Neural cell (in vitro differentiated cells): ENCODE measurements at regions not wholly inside any gene's neighbourhood (a gene's known extent, or its start where the extent isn't known, plus 50 kb on each side); places are given as distances from the start of the nearest gene placed in this dataset.

ENCODE experiments used
- H2AFZ ChIP-seq: fragments of 200-600, 300-800 bp; sonication (generic), shearing (Covaris generic); 2 replicates; pipeline ENCODE4 v1.6.0; 2014; ENCODE audit warnings: low read depth, mild to moderate bottlenecking, antibody characterized with exemption, low read length, moderate library complexity
- H3F3A ChIP-seq: fragments of 200-600 bp; shearing (Covaris generic); 2 replicates; pipeline ENCODE4 v1.6.1; 2016; ENCODE audit warnings: mild to moderate bottlenecking, moderate library complexity, mixed read lengths, antibody characterized with exemption, low read length; ENCODE audit not compliant: insufficient read depth, poor library complexity, severe bottlenecking
- H3K27ac ChIP-seq: fragments of 200-600, 300-800 bp; sonication (generic), shearing (Covaris generic); 2 replicates; pipeline ENCODE4 v1.5.1; 2014; ENCODE audit warnings: mild to moderate bottlenecking, low read length, moderate library complexity
- H3K27me3 ChIP-seq: fragments of 300-800, 200-600 bp; sonication (generic), shearing (Covaris generic); 2 replicates; pipeline ENCODE4 v1.6.0; 2014; ENCODE audit warnings: mild to moderate bottlenecking, low read depth, low read length, moderate library complexity; ENCODE audit not compliant: insufficient read depth
- H3K36me3 ChIP-seq: fragments of 300-800, 200-600 bp; sonication (generic), shearing (Covaris generic); 2 replicates; pipeline ENCODE4 v1.5.1; 2014; ENCODE audit warnings: mild to moderate bottlenecking, antibody characterized with exemption, low read length, moderate library complexity; ENCODE audit not compliant: insufficient read depth
- H3K4me2 ChIP-seq: fragments of 300-800, 200-600 bp; sonication (generic), shearing (Covaris generic); 2 replicates; pipeline ENCODE4 v1.6.0; 2014; ENCODE audit warnings: mild to moderate bottlenecking, low read length
- H3K4me3 ChIP-seq: fragments of 300-800, 200-600 bp; sonication (generic), shearing (Covaris generic); 2 replicates; pipeline ENCODE4 v1.5.1; 2014; ENCODE audit warnings: mild to moderate bottlenecking, low read length, moderate library complexity
- H3K79me2 ChIP-seq: fragments of 200-600 bp; shearing (Covaris generic); replicated peaks from 2 replicates; pipeline ENCODE4 v1.6.0; 2014; ENCODE audit warnings: mild to moderate bottlenecking, low read length, moderate library complexity; ENCODE audit not compliant: insufficient read depth
- H3K9ac ChIP-seq: fragments of 300-800, 200-600 bp; sonication (generic), shearing (Covaris generic); 2 replicates; pipeline ENCODE4 v1.6.1; 2016; ENCODE audit warnings: mild to moderate bottlenecking, low read length, mixed read lengths
- H3K9me2 ChIP-seq: fragments of 200-600 bp; shearing (Covaris generic); 2 replicates; pipeline ENCODE4 v1.6.1; 2016; ENCODE audit warnings: mild to moderate bottlenecking, low read length, mixed read lengths; ENCODE audit not compliant: insufficient read depth
- H3K9me3 ChIP-seq: fragments of 200-600, 300-800 bp; sonication (generic), shearing (Covaris generic); 2 replicates; pipeline ENCODE4 v1.6.1; 2016; ENCODE audit warnings: mild to moderate bottlenecking, mixed run types, low read length, moderate library complexity, mixed read lengths
- H4K20me1 ChIP-seq: fragments of 200-600 bp; shearing (Covaris generic); 2 replicates; pipeline ENCODE4 v1.6.1; 2016; ENCODE audit warnings: mild to moderate bottlenecking, mixed run types; ENCODE audit not compliant: insufficient read depth
- CTCF ChIP-seq: fragments of 450-650 bp; IDR thresholded peaks from 2 replicates; pipeline ENCODE4 v1.5.1; 2014; ENCODE audit warnings: antibody characterized with exemption, mild to moderate bottlenecking, moderate library complexity; ENCODE audit not compliant: poor library complexity, severe bottlenecking
- EP300 ChIP-seq: fragments of 450-650 bp; conservative IDR thresholded peaks from 2 replicates; pipeline ENCODE4 v1.6.1; 2014; ENCODE audit warnings: antibody characterized with exemption, mild to moderate bottlenecking, moderate library complexity; ENCODE audit not compliant: poor library complexity, severe bottlenecking
- EZH2 ChIP-seq: fragments of 200-600, 300-800 bp; shearing (Covaris generic), sonication (generic); IDR thresholded peaks from 2 replicates; pipeline ENCODE4 v1.6.1; 2014; ENCODE audit warnings: antibody characterized with exemption, low read length, borderline replicate concordance, mild to moderate bottlenecking; ENCODE audit not compliant: insufficient read depth, poor library complexity, severe bottlenecking
- MXI1 ChIP-seq: fragments of 450-650 bp; conservative IDR thresholded peaks from 2 replicates; pipeline ENCODE4 v1.6.1; 2014; ENCODE audit warnings: antibody characterized with exemption, mild to moderate bottlenecking; ENCODE audit not compliant: poor library complexity, severe bottlenecking
- POLR2AphosphoS5 ChIP-seq: IDR thresholded peaks from 2 replicates; pipeline ENCODE4 v1.6.1; 2012
- RAD21 ChIP-seq: fragments of 450-650 bp; conservative IDR thresholded peaks from 2 replicates; pipeline ENCODE4 v1.6.1; 2014; ENCODE audit warnings: antibody characterized with exemption, mild to moderate bottlenecking, moderate library complexity
- SMC3 ChIP-seq: fragments of 450-650 bp; conservative IDR thresholded peaks from 2 replicates; pipeline ENCODE4 v1.6.1; 2014; ENCODE audit warnings: antibody characterized with exemption, mild to moderate bottlenecking, moderate library complexity; ENCODE audit not compliant: poor library complexity
- TAF1 ChIP-seq: IDR thresholded peaks from 2 replicates; pipeline ENCODE4 v1.6.1; 2012; ENCODE audit warnings: low read depth
- TF ChIP-seq, protein P1 (sequence below): IDR thresholded peaks from 2 replicates; pipeline ENCODE4 v1.6.1; 2012; ENCODE audit warnings: borderline replicate concordance

GRCh38 chr1:82511441-82511840 lies 710.7 kb downstream of the ADGRL2 start:
- no peaks in the 10 kb centered on the region for H3F3A ChIP-seq
- no peaks in the 10 kb centered on the region for H3K36me3 ChIP-seq
- no peak overlapping the region for H2AFZ ChIP-seq
- H3K4me2 ChIP-seq = no peak overlapping the region
- H3K9me3 ChIP-seq = no peaks in the 10 kb centered on the region
- no peaks in the 10 kb centered on the region for H3K79me2 ChIP-seq
- no peak overlapping the region for H3K4me3 ChIP-seq
- no peaks in the 10 kb centered on the region for H3K9me2 ChIP-seq
- H3K9ac ChIP-seq = no peak overlapping the region
- H3K27ac ChIP-seq = no peak overlapping the region
- H3K27me3 ChIP-seq = no peaks in the 10 kb centered on the region
- H4K20me1 ChIP-seq = no peaks in the 10 kb centered on the region
- TF ChIP-seq EZH2 = no peak
- TF ChIP-seq SMC3 = no peak
- no peak for TF ChIP-seq POLR2AphosphoS5
- TF ChIP-seq TAF1 = no peak
- TF ChIP-seq, protein P1, sequence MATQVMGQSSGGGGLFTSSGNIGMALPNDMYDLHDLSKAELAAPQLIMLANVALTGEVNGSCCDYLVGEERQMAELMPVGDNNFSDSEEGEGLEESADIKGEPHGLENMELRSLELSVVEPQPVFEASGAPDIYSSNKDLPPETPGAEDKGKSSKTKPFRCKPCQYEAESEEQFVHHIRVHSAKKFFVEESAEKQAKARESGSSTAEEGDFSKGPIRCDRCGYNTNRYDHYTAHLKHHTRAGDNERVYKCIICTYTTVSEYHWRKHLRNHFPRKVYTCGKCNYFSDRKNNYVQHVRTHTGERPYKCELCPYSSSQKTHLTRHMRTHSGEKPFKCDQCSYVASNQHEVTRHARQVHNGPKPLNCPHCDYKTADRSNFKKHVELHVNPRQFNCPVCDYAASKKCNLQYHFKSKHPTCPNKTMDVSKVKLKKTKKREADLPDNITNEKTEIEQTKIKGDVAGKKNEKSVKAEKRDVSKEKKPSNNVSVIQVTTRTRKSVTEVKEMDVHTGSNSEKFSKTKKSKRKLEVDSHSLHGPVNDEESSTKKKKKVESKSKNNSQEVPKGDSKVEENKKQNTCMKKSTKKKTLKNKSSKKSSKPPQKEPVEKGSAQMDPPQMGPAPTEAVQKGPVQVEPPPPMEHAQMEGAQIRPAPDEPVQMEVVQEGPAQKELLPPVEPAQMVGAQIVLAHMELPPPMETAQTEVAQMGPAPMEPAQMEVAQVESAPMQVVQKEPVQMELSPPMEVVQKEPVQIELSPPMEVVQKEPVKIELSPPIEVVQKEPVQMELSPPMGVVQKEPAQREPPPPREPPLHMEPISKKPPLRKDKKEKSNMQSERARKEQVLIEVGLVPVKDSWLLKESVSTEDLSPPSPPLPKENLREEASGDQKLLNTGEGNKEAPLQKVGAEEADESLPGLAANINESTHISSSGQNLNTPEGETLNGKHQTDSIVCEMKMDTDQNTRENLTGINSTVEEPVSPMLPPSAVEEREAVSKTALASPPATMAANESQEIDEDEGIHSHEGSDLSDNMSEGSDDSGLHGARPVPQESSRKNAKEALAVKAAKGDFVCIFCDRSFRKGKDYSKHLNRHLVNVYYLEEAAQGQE = no peak
- no peak for TF ChIP-seq RAD21
- TF ChIP-seq MXI1 = no peak
- TF ChIP-seq EP300 = no peak
- no peak for TF ChIP-seq CTCF

- H3K27ac ChIP-seq = no peak overlapping the region
- no peak overlapping the region for H3K9ac ChIP-seq
- no peaks in the 10 kb centered on the region for H3F3A ChIP-seq
- no peak overlapping the region for H3K4me2 ChIP-seq
- H3K36me3 ChIP-seq = no peaks in the 10 kb centered on the region
- H2AFZ ChIP-seq = no peak overlapping the region
- no peak for TF ChIP-seq EZH2
- TF ChIP-seq TAF1 = no peak
- no peak for TF ChIP-seq MXI1
- no peak for TF ChIP-seq POLR2AphosphoS5
- TF ChIP-seq, protein P1 = no peak
- no peak for TF ChIP-seq RAD21
- TF ChIP-seq CTCF = no peak
- no peak for TF ChIP-seq EP300
- TF ChIP-seq SMC3 = no peak
- H3K27me3 ChIP-seq = no peaks in the 10 kb centered on the region
- H3K79me2 ChIP-seq = no peaks in the 10 kb centered on the region
- no peaks in the 10 kb centered on the region for H3K9me2 ChIP-seq
- no peak overlapping the region for H3K4me3 ChIP-seq
- H4K20me1 ChIP-seq = no peaks in the 10 kb centered on the region
- no peaks in the 10 kb centered on the region for H3K9me3 ChIP-seq
These were observed 709.7 kb downstream of the ADGRL2 start for GRCh38 chr1:82510431-82510830.
